GM12878 (cell line): ENCODE measurements at regions not wholly inside any gene's neighbourhood (a gene's known extent, or its start where the extent isn't known, plus 50 kb on each side); places are given as distances from the start of the nearest gene placed in this dataset.

Experiments
- ATAC-seq: fragments of 200-7000 bp; cut with Tn5 transposase; 3 replicates; pipeline ENCODE4 v1.9.1; 2020; ENCODE audit warnings: mild to moderate bottlenecking, moderate library complexity
- BruUV-seq: library from RNA; stranded (reverse); fragments of 400-500 nt; replicated peaks from 2 replicates; lab custom pipeline; 2021; lab: Mats Ljungman, UMichigan
- CTCF ChIA-PET: fragments of 300-600 bp; sonication (Branson Sonifier 250); formaldehyde crosslinking; extraction: SDS; loops from one replicate; lab custom pipeline; 2021; ENCODE audit warnings: inconsistent platforms; lab: Yijun Ruan, JAX
- POLR2A ChIA-PET: fragments of 350-600 bp; formaldehyde crosslinking; extraction: SDS; loops from one replicate; lab custom pipeline; 2021; ENCODE audit warnings: inconsistent platforms; lab: Charles Lee
- RAD21 ChIA-PET: fragments of 300-600 bp; sonication (Branson Sonifier 250); formaldehyde crosslinking; loops from one replicate; lab custom pipeline; 2023; ENCODE audit warnings: antibody characterized with exemption; ENCODE audit not compliant: unreplicated experiment; lab: Charles Lee
- SMC1A ChIA-PET: fragments of 300-600 bp; sonication (Branson Sonifier 250); formaldehyde crosslinking; loops from one replicate; lab custom pipeline; 2023; ENCODE audit not compliant: unreplicated experiment, uncharacterized antibody; lab: Charles Lee
- DNase-seq: peaks from one replicate; pipeline ENCODE4 v3.0.0-alpha.2; 2011; ENCODE audit warnings: low read depth, low spot score
- FAIRE-seq: peaks from 3 replicates; lab custom pipeline; 2011; peaks lifted over from hg19 to GRCh38; lab: Jason Lieb, UNC
- H2AFZ ChIP-seq: 2 replicates; pipeline ENCODE4 v1.6.0; 2011; ENCODE audit warnings: low read depth, low read length, control low read depth; ENCODE audit not compliant: control insufficient read depth
- H3K27ac ChIP-seq: 2 replicates; pipeline ENCODE4 v1.5.1; 2011; ENCODE audit warnings: control low read depth; ENCODE audit not compliant: control insufficient read depth, insufficient read depth
- H3K27me3 ChIP-seq, 2 experiments: replicated peaks in 1 of 2; 2 replicates each; pipeline versions ENCODE4 v1.6.0 to v1.6.1; 2011; ENCODE audit warnings: low read length in 1 of 2; ENCODE audit not compliant: control insufficient read depth in 2 of 2, insufficient read depth in 2 of 2
- H3K36me3 ChIP-seq, 2 experiments: 2 replicates each; pipeline ENCODE4 v1.5.1; 2011; ENCODE audit warnings: low read length in 1 of 2; ENCODE audit not compliant: control insufficient read depth in 2 of 2, insufficient read depth in 2 of 2
- H3K4me1 ChIP-seq: 2 replicates; pipeline ENCODE4 v1.6.1; 2011; ENCODE audit warnings: mild to moderate bottlenecking, low read length, moderate library complexity, mixed read lengths; ENCODE audit not compliant: control insufficient read depth, insufficient read depth
- H3K4me2 ChIP-seq: 2 replicates; pipeline ENCODE4 v1.6.0; 2011; ENCODE audit warnings: control low read depth; ENCODE audit not compliant: control insufficient read depth, insufficient read depth
- H3K4me3 ChIP-seq: fragments of 200-600 bp; sonication (generic); 2 replicates; pipeline ENCODE4 v1.5.1; 2016
- H3K79me2 ChIP-seq: 2 replicates; pipeline ENCODE4 v1.6.0; 2011; ENCODE audit warnings: low read length; ENCODE audit not compliant: control insufficient read depth, insufficient read depth
- H3K9ac ChIP-seq: 2 replicates; pipeline ENCODE4 v1.8.0; 2011; ENCODE audit warnings: low read length, control low read depth, mixed read lengths; ENCODE audit not compliant: control insufficient read depth, insufficient read depth
- H3K9me3 ChIP-seq: replicated peaks from 3 replicates; pipeline ENCODE4 v1.5.1; 2011; ENCODE audit warnings: mild to moderate bottlenecking, low read length; ENCODE audit not compliant: control insufficient read depth, insufficient read depth
- H4K20me1 ChIP-seq: 2 replicates; pipeline ENCODE4 v1.6.0; 2011; ENCODE audit not compliant: control insufficient read depth, insufficient read depth
- BCL11A ChIP-seq: IDR thresholded peaks from 2 replicates; pipeline ENCODE4 v1.6.1; 2011; ENCODE audit warnings: low read depth, low read length
- BMI1 ChIP-seq: fragments of 450-650 bp; IDR thresholded peaks from 2 replicates; pipeline ENCODE4 v1.6.1; 2016; ENCODE audit warnings: mild to moderate bottlenecking, moderate library complexity, borderline replicate concordance
- EP300 ChIP-seq, 2 experiments: fragments of 150-350 bp in 1 of 2; IDR thresholded peaks; 2 replicates each; pipeline ENCODE4 v1.6.1; 2011 to 2012; ENCODE audit warnings: low read depth in 2 of 2, low read length in 2 of 2, borderline replicate concordance in 1 of 2, improper control_type of control experiment in 1 of 2, inconsistent platforms in 1 of 2; ENCODE audit not compliant: control insufficient read depth in 1 of 2
- EZH2 ChIP-seq: IDR thresholded peaks from 2 replicates; pipeline ENCODE4 v1.6.1; 2012; ENCODE audit warnings: low read depth, mild to moderate bottlenecking, control low read depth, inconsistent platforms, low read length, borderline replicate concordance; ENCODE audit not compliant: control insufficient read depth
- NFXL1 ChIP-seq: fragments of 450-650 bp; IDR thresholded peaks from 2 replicates; pipeline ENCODE4 v1.6.1; 2017; ENCODE audit warnings: antibody characterized with exemption, mild to moderate bottlenecking, borderline replicate concordance
- PAX5 ChIP-seq: IDR thresholded peaks from 2 replicates; pipeline ENCODE4 v1.6.1; 2011; ENCODE audit warnings: low read depth, low read length, borderline replicate concordance
- POLR2A ChIP-seq: IDR thresholded peaks from 2 replicates; pipeline ENCODE4 v1.6.1; 2011; ENCODE audit warnings: low read depth, mild to moderate bottlenecking, low read length
- RAD51 ChIP-seq: fragments of 450-650 bp; IDR thresholded peaks from 2 replicates; pipeline ENCODE4 v1.6.1; 2016; ENCODE audit warnings: moderate library complexity, mild to moderate bottlenecking, inconsistent platforms
- RELA ChIP-seq: fragments of 450-650 bp; IDR thresholded peaks from 2 replicates; pipeline ENCODE4 v1.8.0; 2014; ENCODE audit warnings: borderline replicate concordance; ENCODE audit not compliant: partially characterized antibody
- SMAD5 ChIP-seq: IDR thresholded peaks from 2 replicates; pipeline ENCODE4 v1.6.1; 2016; ENCODE audit warnings: antibody characterized with exemption, low read depth
- WGBS: methylation state at CpG from one replicate; pipeline ENCODE4 v1.1.6; 2016; ENCODE audit warnings: low lambda C conversion rate; ENCODE audit not compliant: insufficient replicate concordance, insufficient coverage; ENCODE audit errors: missing lambda C conversion rate; 5-methylcytosine and 5-hydroxymethylcytosine counted together
- in situ Hi-C: fragments of 300-500 bp; cut with MboI; formaldehyde crosslinking; loops from 9 replicates; pipeline ENCODE4 v1.14.3; 2018; ENCODE audit warnings: mixed read lengths
- intact Hi-C: fragments of 100-400 bp; cut with micrococcal nuclease; formaldehyde crosslinking; loops from one replicate; pipeline ENCODE4 v1.14.2; 2022; ENCODE audit not compliant: unreplicated experiment
- TF ChIP-seq, protein P1 (sequence below): fragments of 450-650 bp; IDR thresholded peaks from 2 replicates; pipeline ENCODE4 v1.6.1; 2018; ENCODE audit warnings: borderline replicate concordance, mild to moderate bottlenecking; ENCODE audit not compliant: partially characterized antibody
- TF ChIP-seq, protein P2 (sequence below): fragments of 450-650 bp; IDR thresholded peaks from 2 replicates; pipeline ENCODE4 v1.6.1; 2016; ENCODE audit warnings: mild to moderate bottlenecking, moderate library complexity, borderline replicate concordance
- TF ChIP-seq, protein P3 (sequence below): fragments of 450-650 bp; IDR thresholded peaks from 2 replicates; pipeline ENCODE4 v1.6.1; 2016; ENCODE audit warnings: mild to moderate bottlenecking

DNA sequence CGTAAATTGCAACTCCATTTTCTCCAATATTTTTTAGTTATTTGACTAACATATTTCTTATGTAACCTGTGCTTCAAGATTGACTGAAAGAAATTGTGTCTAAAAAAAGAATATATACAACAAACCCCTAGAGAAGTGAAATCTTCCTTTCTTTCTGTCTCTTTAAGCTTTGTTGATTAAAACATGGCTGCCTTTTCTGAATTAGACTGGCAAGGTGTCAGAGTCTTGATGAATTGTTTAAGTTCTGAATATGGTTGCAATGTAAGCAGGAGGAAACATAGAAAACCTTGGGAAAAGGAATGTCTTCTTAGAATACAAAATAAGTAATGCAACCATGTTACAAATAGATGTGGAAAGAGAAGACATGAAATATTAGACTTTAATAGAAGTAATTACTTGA, 209.8 kb upstream of the CTNND2 start (continued):
- TF ChIP-seq, protein P1, sequence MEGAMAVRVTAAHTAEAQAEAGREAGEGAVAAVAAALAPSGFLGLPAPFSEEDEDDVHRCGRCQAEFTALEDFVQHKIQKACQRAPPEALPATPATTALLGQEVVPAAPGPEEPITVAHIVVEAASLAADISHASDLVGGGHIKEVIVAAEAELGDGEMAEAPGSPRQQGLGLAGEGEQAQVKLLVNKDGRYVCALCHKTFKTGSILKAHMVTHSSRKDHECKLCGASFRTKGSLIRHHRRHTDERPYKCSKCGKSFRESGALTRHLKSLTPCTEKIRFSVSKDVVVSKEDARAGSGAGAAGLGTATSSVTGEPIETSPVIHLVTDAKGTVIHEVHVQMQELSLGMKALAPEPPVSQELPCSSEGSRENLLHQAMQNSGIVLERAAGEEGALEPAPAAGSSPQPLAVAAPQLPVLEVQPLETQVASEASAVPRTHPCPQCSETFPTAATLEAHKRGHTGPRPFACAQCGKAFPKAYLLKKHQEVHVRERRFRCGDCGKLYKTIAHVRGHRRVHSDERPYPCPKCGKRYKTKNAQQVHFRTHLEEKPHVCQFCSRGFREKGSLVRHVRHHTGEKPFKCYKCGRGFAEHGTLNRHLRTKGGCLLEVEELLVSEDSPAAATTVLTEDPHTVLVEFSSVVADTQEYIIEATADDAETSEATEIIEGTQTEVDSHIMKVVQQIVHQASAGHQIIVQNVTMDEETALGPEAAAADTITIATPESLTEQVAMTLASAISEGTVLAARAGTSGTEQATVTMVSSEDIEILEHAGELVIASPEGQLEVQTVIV: no peak

DNA sequence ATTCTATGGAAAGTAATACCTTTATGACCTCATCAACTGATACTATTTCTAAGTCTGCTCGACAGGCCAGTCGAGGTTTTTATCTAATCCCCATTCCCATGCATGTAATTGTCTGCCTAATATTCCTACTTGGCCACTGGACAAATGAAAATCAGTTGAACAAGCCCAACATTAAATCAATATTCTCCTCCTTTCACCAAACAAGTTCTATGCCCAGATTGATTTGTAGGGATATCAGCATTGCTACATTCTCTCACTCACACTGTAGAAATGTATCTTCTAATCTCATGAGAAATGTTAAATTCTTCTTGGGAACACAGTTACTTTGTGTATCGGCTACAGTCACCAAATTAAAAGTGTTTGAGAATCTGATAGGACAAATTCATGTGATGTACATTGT, 208.8 kb upstream of the CTNND2 start:
- FAIRE-seq (no peak), DNase-seq (no peak), ATAC-seq (no peak)
- Histone ChIP-seq H4K20me1 (no peaks in the 10 kb centered on the region), H3K4me2 (no peak overlapping the region), H3K36me3 (no peaks in the 10 kb centered on the region), H3K9ac (no peak overlapping the region), H3K27me3 (no peaks in the 10 kb centered on the region), H2AFZ (no peak overlapping the region), H3K4me1 (no peaks in the 10 kb centered on the region), H3K9me3 (no peaks in the 10 kb centered on the region), H3K27ac (no peak overlapping the region), H3K79me2 (no peaks in the 10 kb centered on the region), H3K4me3 (no peak overlapping the region)
- ChIA-PET RAD21 (no interaction called here), POLR2A (no interaction called here), SMC1A (no interaction called here), CTCF (no interaction called here)
- in situ Hi-C loops (no loop called here), intact Hi-C loops (no loop called here)
- BruUV-seq: no TSS peak
- 12% methylated on average over 3 of the region's 3 CpGs for WGBS
- TF ChIP-seq RELA (no peak), POLR2A (no peak), RAD51 (no peak), BMI1 (no peak), EP300 (IDR thresholded peaks at IDR 0.05; ENCODE audit: borderline replicate concordance in 1 of 2, control insufficient read depth in 1 of 2, low read depth in 2 of 2, low read length in 2 of 2) (no peak), NFXL1 (no peak), SMAD5 (no peak), EZH2 (no peak), BCL11A (no peak), PAX5 (no peak)
- TF ChIP-seq, protein P1: no peak
- TF ChIP-seq, protein P2, sequence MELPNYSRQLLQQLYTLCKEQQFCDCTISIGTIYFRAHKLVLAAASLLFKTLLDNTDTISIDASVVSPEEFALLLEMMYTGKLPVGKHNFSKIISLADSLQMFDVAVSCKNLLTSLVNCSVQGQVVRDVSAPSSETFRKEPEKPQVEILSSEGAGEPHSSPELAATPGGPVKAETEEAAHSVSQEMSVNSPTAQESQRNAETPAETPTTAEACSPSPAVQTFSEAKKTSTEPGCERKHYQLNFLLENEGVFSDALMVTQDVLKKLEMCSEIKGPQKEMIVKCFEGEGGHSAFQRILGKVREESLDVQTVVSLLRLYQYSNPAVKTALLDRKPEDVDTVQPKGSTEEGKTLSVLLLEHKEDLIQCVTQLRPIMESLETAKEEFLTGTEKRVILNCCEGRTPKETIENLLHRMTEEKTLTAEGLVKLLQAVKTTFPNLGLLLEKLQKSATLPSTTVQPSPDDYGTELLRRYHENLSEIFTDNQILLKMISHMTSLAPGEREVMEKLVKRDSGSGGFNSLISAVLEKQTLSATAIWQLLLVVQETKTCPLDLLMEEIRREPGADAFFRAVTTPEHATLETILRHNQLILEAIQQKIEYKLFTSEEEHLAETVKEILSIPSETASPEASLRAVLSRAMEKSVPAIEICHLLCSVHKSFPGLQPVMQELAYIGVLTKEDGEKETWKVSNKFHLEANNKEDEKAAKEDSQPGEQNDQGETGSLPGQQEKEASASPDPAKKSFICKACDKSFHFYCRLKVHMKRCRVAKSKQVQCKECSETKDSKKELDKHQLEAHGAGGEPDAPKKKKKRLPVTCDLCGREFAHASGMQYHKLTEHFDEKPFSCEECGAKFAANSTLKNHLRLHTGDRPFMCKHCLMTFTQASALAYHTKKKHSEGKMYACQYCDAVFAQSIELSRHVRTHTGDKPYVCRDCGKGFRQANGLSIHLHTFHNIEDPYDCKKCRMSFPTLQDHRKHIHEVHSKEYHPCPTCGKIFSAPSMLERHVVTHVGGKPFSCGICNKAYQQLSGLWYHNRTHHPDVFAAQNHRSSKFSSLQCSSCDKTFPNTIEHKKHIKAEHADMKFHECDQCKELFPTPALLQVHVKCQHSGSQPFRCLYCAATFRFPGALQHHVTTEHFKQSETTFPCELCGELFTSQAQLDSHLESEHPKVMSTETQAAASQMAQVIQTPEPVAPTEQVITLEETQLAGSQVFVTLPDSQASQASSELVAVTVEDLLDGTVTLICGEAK: no peak
- TF ChIP-seq, protein P3, sequence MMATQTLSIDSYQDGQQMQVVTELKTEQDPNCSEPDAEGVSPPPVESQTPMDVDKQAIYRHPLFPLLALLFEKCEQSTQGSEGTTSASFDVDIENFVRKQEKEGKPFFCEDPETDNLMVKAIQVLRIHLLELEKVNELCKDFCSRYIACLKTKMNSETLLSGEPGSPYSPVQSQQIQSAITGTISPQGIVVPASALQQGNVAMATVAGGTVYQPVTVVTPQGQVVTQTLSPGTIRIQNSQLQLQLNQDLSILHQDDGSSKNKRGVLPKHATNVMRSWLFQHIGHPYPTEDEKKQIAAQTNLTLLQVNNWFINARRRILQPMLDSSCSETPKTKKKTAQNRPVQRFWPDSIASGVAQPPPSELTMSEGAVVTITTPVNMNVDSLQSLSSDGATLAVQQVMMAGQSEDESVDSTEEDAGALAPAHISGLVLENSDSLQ: no peak
